Adrenal gland (tissue), 5 donors: ENCODE measurements at regions not wholly inside any gene's neighbourhood (a gene's known extent, or its start where the extent isn't known, plus 50 kb on each side); places are given as distances from the start of the nearest gene placed in this dataset.

Experiments used
- POLR2A ChIP-seq, 2 donors: fragments of 450-650 bp; IDR thresholded peaks; one replicate each; pipeline ENCODE4 v1.6.1; 2017; ENCODE audit warnings: antibody characterized with exemption in 2 of 2, mild to moderate bottlenecking in 2 of 2, moderate library complexity in 1 of 2
- TF ChIP-seq, protein P1 (sequence below), 6 experiments: fragments of 450-650 bp in 4 of 6; fragments of 200-600 bp in 2 of 6; sonication (generic) in 1 of 6; IDR thresholded peaks; 1 replicate in 5 of 6; 2 replicates in 1 of 6; pipeline versions ENCODE4 v1.5.1 to v1.8.0; 2016 to 2021; ENCODE audit warnings: antibody characterized with exemption in 6 of 6, mild to moderate bottlenecking in 2 of 6, moderate library complexity in 1 of 6
- donor health status: DM: no; HTN: no; CAD: no.

DNA sequence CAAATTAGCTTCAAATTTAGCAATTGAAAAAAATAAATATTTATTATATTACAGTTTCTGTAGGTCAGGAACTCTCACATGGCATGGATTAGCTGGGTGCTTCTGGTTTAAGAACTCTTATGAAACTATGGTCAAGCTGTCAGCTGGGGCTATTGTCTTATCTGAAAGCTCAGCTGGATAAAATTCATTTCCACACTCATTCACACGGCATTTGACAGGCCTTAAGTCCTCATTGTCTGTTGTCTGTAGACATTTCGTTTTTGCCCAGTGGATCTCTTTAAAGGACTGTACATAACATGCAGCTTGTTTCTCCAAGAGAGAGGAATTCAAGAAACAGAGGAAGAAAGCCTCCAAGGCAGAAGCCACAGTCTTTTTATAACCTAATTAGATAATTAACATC, 1556.8 kb upstream of the SLC39A10 start:
- TF ChIP-seq, protein P1, sequence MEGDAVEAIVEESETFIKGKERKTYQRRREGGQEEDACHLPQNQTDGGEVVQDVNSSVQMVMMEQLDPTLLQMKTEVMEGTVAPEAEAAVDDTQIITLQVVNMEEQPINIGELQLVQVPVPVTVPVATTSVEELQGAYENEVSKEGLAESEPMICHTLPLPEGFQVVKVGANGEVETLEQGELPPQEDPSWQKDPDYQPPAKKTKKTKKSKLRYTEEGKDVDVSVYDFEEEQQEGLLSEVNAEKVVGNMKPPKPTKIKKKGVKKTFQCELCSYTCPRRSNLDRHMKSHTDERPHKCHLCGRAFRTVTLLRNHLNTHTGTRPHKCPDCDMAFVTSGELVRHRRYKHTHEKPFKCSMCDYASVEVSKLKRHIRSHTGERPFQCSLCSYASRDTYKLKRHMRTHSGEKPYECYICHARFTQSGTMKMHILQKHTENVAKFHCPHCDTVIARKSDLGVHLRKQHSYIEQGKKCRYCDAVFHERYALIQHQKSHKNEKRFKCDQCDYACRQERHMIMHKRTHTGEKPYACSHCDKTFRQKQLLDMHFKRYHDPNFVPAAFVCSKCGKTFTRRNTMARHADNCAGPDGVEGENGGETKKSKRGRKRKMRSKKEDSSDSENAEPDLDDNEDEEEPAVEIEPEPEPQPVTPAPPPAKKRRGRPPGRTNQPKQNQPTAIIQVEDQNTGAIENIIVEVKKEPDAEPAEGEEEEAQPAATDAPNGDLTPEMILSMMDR (IDR thresholded peaks at IDR 0.05): no peak
- no peak for TF ChIP-seq POLR2A (IDR thresholded peaks at IDR 0.05)
